ENCODE measurements at regions not wholly inside any gene's neighbourhood (a gene's known extent, or its start where the extent isn't known, plus 50 kb on each side); places are given as distances from the start of the nearest gene placed in this dataset.

DNA sequence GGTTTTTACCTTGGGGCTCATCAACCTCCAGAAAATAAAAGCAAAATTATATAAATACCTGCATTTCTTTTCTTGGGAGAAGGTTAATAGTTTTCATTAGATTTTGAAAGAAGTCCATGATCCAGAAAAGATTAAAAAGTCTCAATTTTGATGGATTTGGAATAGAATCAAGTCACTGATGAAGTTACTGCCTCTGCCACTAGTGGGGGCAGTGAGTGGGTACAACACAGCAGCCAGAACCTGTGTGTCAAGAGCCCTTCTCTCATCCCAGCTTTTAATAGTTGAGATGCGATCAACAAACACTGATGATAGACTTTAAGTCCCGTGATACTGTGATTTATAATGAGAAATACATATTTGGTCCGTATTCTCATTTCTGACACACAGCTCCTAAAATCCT is 686.7 kb downstream of the DIAPH3 start:
- intact Hi-C loops (cut with DNase I; ENCODE audit: low total_unique reads), result no loop called here

DNA sequence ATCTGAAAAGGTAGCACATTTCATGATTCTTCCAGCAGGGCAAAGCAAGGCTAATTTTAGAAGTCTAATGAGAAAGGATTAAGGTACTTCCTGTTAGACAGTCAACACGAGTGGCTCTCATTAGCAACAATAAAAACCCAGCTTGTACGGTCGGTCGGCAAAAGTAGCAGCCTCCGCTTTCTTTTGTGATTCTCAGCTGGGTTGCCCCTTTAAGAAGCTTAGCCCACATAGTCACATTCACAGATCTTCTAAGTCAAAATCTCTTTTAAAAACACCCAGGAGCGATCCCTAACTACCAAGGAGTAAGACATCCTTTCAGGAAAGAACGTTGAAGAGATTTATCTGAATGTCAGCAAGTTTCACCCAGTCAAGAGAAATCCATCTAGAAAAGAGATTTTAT is 684.8 kb downstream of the DIAPH3 start:
- H3K9me3 ChIP-seq, result no peaks in the 10 kb centered on the region
- H3K27ac ChIP-seq, result no peak overlapping the region
- H3K36me3 ChIP-seq, result no peaks in the 10 kb centered on the region
- intact Hi-C loops (cut with DNase I; ENCODE audit: low total_unique reads), result no loop called here
- no peak for DNase-seq
- H3K4me1 ChIP-seq, result no peaks in the 10 kb centered on the region
- no peak for TF ChIP-seq POLR2A (IDR thresholded peaks at IDR 0.05)
- TF ChIP-seq, protein P1, sequence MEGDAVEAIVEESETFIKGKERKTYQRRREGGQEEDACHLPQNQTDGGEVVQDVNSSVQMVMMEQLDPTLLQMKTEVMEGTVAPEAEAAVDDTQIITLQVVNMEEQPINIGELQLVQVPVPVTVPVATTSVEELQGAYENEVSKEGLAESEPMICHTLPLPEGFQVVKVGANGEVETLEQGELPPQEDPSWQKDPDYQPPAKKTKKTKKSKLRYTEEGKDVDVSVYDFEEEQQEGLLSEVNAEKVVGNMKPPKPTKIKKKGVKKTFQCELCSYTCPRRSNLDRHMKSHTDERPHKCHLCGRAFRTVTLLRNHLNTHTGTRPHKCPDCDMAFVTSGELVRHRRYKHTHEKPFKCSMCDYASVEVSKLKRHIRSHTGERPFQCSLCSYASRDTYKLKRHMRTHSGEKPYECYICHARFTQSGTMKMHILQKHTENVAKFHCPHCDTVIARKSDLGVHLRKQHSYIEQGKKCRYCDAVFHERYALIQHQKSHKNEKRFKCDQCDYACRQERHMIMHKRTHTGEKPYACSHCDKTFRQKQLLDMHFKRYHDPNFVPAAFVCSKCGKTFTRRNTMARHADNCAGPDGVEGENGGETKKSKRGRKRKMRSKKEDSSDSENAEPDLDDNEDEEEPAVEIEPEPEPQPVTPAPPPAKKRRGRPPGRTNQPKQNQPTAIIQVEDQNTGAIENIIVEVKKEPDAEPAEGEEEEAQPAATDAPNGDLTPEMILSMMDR (IDR thresholded peaks at IDR 0.05), result no peak
- H3K27me3 ChIP-seq, result no peaks in the 10 kb centered on the region
- H3K4me3 ChIP-seq, result no peak overlapping the region

More for the DNA sequence above, 686.7 kb downstream of the DIAPH3 start:
- H3K4me1 ChIP-seq, result no peaks in the 10 kb centered on the region
- H3K27ac ChIP-seq, result no peak overlapping the region
- H3K27me3 ChIP-seq, result no peaks in the 10 kb centered on the region
- DNase-seq, result no peak
- TF ChIP-seq, protein P1 (IDR thresholded peaks at IDR 0.05), result no peak
- TF ChIP-seq POLR2A (IDR thresholded peaks at IDR 0.05), result no peak
- H3K4me3 ChIP-seq, result no peak overlapping the region
- H3K36me3 ChIP-seq, result no peaks in the 10 kb centered on the region
- no peaks in the 10 kb centered on the region for H3K9me3 ChIP-seq

DNA sequence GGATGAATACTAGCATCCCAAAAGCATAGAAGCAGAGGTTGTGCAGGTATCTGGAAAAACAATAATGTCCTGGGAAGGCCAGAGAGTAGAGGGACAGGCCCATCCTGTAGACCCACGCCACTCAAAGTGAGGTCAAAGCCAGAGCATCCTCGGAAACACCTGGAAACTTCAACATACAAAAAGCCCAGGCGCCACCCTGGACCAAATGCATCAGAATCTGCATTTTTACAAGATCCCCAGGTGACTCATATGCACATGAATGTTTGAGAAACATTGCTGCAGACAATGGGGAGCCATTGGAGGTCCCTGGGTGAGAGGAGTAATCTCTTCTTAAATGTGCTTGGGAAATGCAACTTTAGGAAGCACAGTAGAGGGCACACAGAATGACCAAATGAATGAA is 684.1 kb downstream of the DIAPH3 start:
- intact Hi-C loops (cut with DNase I; ENCODE audit: low total_unique reads), result no loop called here
- Histone ChIP-seq H3K9me3 (no peaks in the 10 kb centered on the region), H3K4me3 (no peak overlapping the region), H3K27me3 (no peaks in the 10 kb centered on the region), H3K27ac (no peak overlapping the region), H3K4me1 (no peaks in the 10 kb centered on the region), H3K36me3 (no peaks in the 10 kb centered on the region)
- DNase-seq, result no peak
- TF ChIP-seq, protein P1 (IDR thresholded peaks at IDR 0.05), result no peak
- TF ChIP-seq POLR2A (IDR thresholded peaks at IDR 0.05), result no peak

DNA sequence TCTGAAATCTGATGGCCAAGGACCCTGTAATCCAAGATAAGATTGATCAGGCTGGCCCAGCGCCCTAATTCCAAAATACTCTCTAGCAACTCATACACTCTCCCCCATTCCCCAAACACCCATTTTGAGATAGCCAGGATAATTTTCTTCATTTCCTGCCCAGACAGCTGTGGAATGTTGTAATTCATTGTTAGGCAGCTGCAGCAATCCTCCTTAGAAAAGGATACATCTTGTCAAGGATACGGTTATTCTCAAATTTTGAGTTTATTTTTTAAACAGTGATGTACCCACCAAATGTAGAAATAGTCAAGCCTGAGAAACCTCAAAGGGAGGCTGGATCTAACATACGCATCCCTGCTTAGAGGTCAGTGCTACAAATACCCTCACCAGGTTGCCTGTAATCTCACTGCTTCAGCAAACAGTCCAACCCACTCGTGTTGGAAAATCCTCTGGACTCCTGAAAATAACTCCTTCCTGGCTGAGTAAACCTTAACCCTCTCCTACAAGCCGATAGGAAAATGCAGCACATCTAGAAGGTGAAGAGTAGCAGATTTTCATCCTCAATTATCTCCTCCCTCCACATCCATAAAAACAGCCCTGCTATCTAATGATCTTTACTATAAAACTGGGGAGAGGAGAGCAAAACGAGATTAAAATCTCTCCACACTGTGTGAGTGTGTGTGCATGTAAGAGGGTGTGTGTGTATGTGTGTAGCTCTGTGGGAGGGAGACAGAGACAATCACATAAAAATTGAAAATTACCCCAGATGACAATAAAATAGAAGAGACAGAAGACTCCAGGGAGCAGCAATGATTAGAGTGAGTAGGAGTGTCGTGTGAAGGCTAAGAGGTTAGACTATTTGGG is 683.1 kb downstream of the DIAPH3 start:
- intact Hi-C loops (cut with DNase I; ENCODE audit: low total_unique reads), result no loop called here

More for the DNA sequence above, 683.1 kb downstream of the DIAPH3 start:
- DNase-seq, result no peak
- no peak for TF ChIP-seq POLR2A (IDR thresholded peaks at IDR 0.05)
- TF ChIP-seq, protein P1 (IDR thresholded peaks at IDR 0.05), result no peak
- Histone ChIP-seq H3K27me3 (no peaks in the 10 kb centered on the region), H3K27ac (no peak overlapping the region), H3K36me3 (no peaks in the 10 kb centered on the region), H3K4me3 (no peak overlapping the region), H3K4me1 (no peaks in the 10 kb centered on the region), H3K9me3 (no peaks in the 10 kb centered on the region)
